Upper lobe of left lung (tissue), 4 donors: ENCODE measurements at regions not wholly inside any gene's neighbourhood (a gene's known extent, or its start where the extent isn't known, plus 50 kb on each side); places are given as distances from the start of the nearest gene placed in this dataset.

Experiments
- CTCF ChIP-seq, 6 experiments: fragments of 450-650 bp in 4 of 6; fragments of 200-600 bp in 2 of 6; sonication (generic) in 2 of 6; IDR thresholded peaks; one replicate each; pipeline ENCODE4 v1.5.1; 2016 to 2019; ENCODE audit warnings: antibody characterized with exemption in 6 of 6
- EP300 ChIP-seq, 4 donors: sonication (generic); formaldehyde crosslinking; IDR thresholded peaks; one replicate each; pipeline ENCODE4 v1.5.1; 2017; ENCODE audit warnings: antibody characterized with exemption in 4 of 4, control low read depth in 2 of 4
- POLR2A ChIP-seq, 4 donors: fragments of 450-650 bp; IDR thresholded peaks; one replicate each; pipeline ENCODE4 v1.5.1; 2016 to 2017; ENCODE audit warnings: antibody characterized with exemption in 4 of 4, mild to moderate bottlenecking in 2 of 4
- POLR2AphosphoS5 ChIP-seq, 2 donors: sonication (generic); formaldehyde crosslinking; IDR thresholded peaks; one replicate each; pipeline ENCODE4 v1.5.1; 2017; ENCODE audit warnings: antibody characterized with exemption in 2 of 2

GRCh38 chr4:10207116-10207515 lies 90.5 kb upstream of the WDR1 start:
- TF ChIP-seq CTCF (IDR thresholded peaks at IDR 0.05) (no peak), POLR2A (IDR thresholded peaks at IDR 0.05) (no peak), EP300 (IDR thresholded peaks at IDR 0.05) (no peak), POLR2AphosphoS5 (IDR thresholded peaks at IDR 0.05) (no peak)
